ENCODE measurements at regions not wholly inside any gene's neighbourhood (a gene's known extent, or its start where the extent isn't known, plus 50 kb on each side); places are given as distances from the start of the nearest gene placed in this dataset.

DNA sequence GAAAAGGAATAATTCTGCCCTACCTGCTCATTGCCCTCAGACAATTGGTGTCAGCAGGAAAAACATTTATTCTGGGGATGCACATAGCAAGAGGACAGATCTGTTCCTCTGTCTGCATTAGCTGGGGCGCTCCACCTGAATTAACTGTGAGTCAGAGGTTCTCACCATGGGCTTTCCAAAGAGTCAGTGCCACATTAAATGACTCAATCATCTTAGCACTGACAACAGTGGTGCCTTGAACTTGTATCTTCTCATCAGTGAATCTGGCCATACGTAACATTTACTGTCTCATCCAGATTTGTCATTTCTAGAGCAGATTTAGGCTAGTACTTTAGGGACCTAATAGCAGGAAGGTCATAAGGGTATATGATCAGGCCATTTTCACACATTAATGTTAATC lies 358.1 kb upstream of the CRIM1 start:
- H3K36me3 ChIP-seq (ENCODE audit: control insufficient read depth in 2 of 2, insufficient read depth in 1 of 2, low read length in 2 of 2) = no peaks in the 10 kb centered on the region
- ChIA-PET POLR2A (no interaction called here), CTCF (interaction anchor here (0.6 kb wide), 1 partner anchor 80 kb away, joined by 3 read pairs; no protein-coding TSS in a partner anchor)
- no peak overlapping the region for H3K4me3 ChIP-seq (ENCODE audit: low read depth, low read length)
- H3K9me3 ChIP-seq (ENCODE audit: control insufficient read depth, insufficient read depth, low read depth, low read length) = no peaks in the 10 kb centered on the region
- H3K27ac ChIP-seq (ENCODE audit: extremely low read depth, low read depth, low read length) = no peak overlapping the region
- H3K4me1 ChIP-seq (ENCODE audit: control insufficient read depth, insufficient read depth, low read length) = no peaks in the 10 kb centered on the region
- TF ChIP-seq ZNF248 (tag by site-specific recombination; IDR thresholded peaks at IDR 0.05) = no peak
- TF ChIP-seq, protein P1, sequence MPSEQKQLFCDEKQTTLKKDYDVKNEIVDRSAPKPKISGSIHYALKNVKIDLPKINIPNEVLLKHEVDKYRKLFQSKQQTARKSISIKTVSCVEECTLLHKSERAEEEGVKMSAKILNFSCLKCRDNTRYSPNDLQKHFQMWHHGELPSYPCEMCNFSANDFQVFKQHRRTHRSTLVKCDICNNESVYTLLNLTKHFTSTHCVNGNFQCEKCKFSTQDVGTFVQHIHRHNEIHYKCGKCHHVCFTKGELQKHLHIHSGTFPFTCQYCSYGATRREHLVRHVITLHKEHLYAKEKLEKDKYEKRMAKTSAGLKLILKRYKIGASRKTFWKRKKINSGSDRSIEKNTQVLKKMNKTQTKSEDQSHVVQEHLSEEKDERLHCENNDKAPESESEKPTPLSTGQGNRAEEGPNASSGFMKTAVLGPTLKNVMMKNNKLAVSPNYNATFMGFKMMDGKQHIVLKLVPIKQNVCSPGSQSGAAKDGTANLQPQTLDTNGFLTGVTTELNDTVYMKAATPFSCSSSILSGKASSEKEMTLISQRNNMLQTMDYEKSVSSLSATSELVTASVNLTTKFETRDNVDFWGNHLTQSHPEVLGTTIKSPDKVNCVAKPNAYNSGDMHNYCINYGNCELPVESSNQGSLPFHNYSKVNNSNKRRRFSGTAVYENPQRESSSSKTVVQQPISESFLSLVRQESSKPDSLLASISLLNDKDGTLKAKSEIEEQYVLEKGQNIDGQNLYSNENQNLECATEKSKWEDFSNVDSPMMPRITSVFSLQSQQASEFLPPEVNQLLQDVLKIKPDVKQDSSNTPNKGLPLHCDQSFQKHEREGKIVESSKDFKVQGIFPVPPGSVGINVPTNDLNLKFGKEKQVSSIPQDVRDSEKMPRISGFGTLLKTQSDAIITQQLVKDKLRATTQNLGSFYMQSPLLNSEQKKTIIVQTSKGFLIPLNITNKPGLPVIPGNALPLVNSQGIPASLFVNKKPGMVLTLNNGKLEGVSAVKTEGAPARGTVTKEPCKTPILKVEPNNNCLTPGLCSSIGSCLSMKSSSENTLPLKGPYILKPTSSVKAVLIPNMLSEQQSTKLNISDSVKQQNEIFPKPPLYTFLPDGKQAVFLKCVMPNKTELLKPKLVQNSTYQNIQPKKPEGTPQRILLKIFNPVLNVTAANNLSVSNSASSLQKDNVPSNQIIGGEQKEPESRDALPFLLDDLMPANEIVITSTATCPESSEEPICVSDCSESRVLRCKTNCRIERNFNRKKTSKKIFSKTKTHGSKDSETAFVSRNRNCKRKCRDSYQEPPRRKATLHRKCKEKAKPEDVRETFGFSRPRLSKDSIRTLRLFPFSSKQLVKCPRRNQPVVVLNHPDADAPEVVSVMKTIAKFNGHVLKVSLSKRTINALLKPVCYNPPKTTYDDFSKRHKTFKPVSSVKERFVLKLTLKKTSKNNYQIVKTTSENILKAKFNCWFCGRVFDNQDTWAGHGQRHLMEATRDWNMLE (tag by site-specific recombination; conservative IDR thresholded peaks at IDR 0.05; ENCODE audit: low read depth) = no peak
- TF ChIP-seq SCRT2 (tag by site-specific recombination; IDR thresholded peaks at IDR 0.05) = no peak
- TF ChIP-seq, protein P2, sequence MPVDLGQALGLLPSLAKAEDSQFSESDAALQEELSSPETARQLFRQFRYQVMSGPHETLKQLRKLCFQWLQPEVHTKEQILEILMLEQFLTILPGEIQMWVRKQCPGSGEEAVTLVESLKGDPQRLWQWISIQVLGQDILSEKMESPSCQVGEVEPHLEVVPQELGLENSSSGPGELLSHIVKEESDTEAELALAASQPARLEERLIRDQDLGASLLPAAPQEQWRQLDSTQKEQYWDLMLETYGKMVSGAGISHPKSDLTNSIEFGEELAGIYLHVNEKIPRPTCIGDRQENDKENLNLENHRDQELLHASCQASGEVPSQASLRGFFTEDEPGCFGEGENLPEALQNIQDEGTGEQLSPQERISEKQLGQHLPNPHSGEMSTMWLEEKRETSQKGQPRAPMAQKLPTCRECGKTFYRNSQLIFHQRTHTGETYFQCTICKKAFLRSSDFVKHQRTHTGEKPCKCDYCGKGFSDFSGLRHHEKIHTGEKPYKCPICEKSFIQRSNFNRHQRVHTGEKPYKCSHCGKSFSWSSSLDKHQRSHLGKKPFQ (tag by site-specific recombination; IDR thresholded peaks at IDR 0.05) = no peak
- TF ChIP-seq ZNF660 (tag by site-specific recombination; IDR thresholded peaks at IDR 0.05) = no peak
- TF ChIP-seq ZNF184 (tag by site-specific recombination; IDR thresholded peaks at IDR 0.05) = no peak
- TF ChIP-seq IKZF3 (tag by site-specific recombination; IDR thresholded peaks at IDR 0.05) = no peak
- no peak for TF ChIP-seq ZXDB (tag by site-specific recombination; IDR thresholded peaks at IDR 0.05)

DNA sequence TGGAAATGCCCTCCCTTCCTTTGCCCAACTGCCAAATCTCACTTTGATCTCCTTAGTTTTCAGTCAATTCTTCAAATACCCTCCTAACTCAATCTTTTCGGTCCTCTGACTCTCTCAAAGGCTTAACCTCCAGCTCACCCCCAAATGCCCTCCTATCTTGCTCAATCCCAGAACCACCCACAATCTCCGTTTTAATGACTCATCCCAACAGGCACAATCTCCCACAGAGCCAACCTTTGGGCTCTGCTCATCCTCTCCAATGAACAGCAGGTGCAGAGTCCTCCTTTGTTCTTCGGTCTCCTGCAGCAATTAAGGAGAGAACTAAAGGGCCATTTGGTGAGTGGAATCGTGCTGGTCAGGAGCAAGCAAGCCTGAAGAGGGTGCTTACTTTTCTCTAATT lies 366.1 kb upstream of the CRIM1 start:
- Histone ChIP-seq H3K36me3 (ENCODE audit: control insufficient read depth in 2 of 2, insufficient read depth in 1 of 2, low read length in 2 of 2) (no peaks in the 10 kb centered on the region), H3K4me3 (ENCODE audit: low read depth, low read length) (no peak overlapping the region), H3K27ac (ENCODE audit: extremely low read depth, low read depth, low read length) (no peak overlapping the region), H3K4me1 (ENCODE audit: control insufficient read depth, insufficient read depth, low read length) (no peaks in the 10 kb centered on the region), H3K9me3 (ENCODE audit: control insufficient read depth, insufficient read depth, low read depth, low read length) (no peaks in the 10 kb centered on the region)
- POLR2A ChIA-PET = no interaction called here
- CTCF ChIA-PET = no interaction called here
- no peak for TF ChIP-seq OSR2 (tag by site-specific recombination; IDR thresholded peaks at IDR 0.05)
- TF ChIP-seq ZNF548 (tag by site-specific recombination; IDR thresholded peaks at IDR 0.05) = no peak
- TF ChIP-seq ZBTB7A (tag by site-specific recombination; IDR thresholded peaks at IDR 0.05; ENCODE audit: low read depth) = no peak
- no peak for TF ChIP-seq ZNF146 (tag by site-specific recombination; IDR thresholded peaks at IDR 0.05)
- no peak for TF ChIP-seq ZNF184 (tag by site-specific recombination; IDR thresholded peaks at IDR 0.05)
- no peak for TF ChIP-seq KLF10 (tag by site-specific recombination; IDR thresholded peaks at IDR 0.05)

DNA sequence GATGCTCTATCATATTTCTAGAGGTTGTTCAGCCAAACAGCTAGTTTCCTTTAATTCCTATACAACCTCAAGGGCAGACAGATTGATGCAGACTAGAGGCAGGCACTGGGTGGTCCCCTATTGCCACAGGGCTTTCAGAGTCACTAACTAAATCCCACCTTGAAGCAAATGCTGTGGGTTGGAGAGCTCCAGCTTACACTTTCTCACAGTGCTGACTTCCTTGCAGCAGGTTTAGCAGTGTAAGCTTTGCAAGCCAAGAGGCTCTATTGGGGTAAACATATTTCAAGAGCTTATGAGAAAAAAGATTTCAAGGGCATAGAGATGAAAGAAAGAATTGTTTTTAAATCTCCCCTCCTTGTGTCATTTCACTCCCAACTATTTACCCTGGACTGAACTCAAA lies 366.5 kb upstream of the CRIM1 start:
- no peak overlapping the region for H3K27ac ChIP-seq (ENCODE audit: extremely low read depth, low read depth, low read length)
- H3K36me3 ChIP-seq (ENCODE audit: control insufficient read depth in 2 of 2, insufficient read depth in 1 of 2, low read length in 2 of 2) = no peaks in the 10 kb centered on the region
- ChIA-PET CTCF (no interaction called here), POLR2A (interaction anchor here (0.6 kb wide), 1 partner anchor 35 kb away, joined by 4 read pairs; no protein-coding TSS in a partner anchor)
- no peaks in the 10 kb centered on the region for H3K4me1 ChIP-seq (ENCODE audit: control insufficient read depth, insufficient read depth, low read length)
- TF ChIP-seq, protein P3, sequence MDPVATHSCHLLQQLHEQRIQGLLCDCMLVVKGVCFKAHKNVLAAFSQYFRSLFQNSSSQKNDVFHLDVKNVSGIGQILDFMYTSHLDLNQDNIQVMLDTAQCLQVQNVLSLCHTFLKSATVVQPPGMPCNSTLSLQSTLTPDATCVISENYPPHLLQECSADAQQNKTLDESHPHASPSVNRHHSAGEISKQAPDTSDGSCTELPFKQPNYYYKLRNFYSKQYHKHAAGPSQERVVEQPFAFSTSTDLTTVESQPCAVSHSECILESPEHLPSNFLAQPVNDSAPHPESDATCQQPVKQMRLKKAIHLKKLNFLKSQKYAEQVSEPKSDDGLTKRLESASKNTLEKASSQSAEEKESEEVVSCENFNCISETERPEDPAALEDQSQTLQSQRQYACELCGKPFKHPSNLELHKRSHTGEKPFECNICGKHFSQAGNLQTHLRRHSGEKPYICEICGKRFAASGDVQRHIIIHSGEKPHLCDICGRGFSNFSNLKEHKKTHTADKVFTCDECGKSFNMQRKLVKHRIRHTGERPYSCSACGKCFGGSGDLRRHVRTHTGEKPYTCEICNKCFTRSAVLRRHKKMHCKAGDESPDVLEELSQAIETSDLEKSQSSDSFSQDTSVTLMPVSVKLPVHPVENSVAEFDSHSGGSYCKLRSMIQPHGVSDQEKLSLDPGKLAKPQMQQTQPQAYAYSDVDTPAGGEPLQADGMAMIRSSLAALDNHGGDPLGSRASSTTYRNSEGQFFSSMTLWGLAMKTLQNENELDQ (tag by site-specific recombination; IDR thresholded peaks at IDR 0.05; ENCODE audit: low read depth) = no peak
- TF ChIP-seq MZF1 (tag by site-specific recombination; IDR thresholded peaks at IDR 0.05; ENCODE audit: borderline replicate concordance) = no peak
- no peak overlapping the region for H3K4me3 ChIP-seq (ENCODE audit: low read depth, low read length)
- no peaks in the 10 kb centered on the region for H3K9me3 ChIP-seq (ENCODE audit: control insufficient read depth, insufficient read depth, low read depth, low read length)

Measured in HEK293 (cell line).